ENCODE measurements at regions not wholly inside any gene's neighbourhood (a gene's known extent, or its start where the extent isn't known, plus 50 kb on each side); places are given as distances from the start of the nearest gene placed in this dataset.
A peak's percentile ranks its signal among the peaks of the same experiment; 100 is the strongest.
"Not testable (repeated sequence)": the region's sequence is repeated elsewhere in the genome, so short reads cannot be mapped to it uniquely, and the experiment has no call there.

GRCh38 chr1:243962541-243962940, 88.5 kb upstream of the ZBTB18 start:
- Mint-ChIP-seq H3K4me1 (ENCODE audit: low read depth) (no peaks in the 10 kb centered on the region), H3K36me3 (ENCODE audit: insufficient read depth in 2 of 2) (no peaks in the 10 kb centered on the region), H3K27ac (no peak overlapping the region), H3K9me3 (no peaks in the 10 kb centered on the region), H3K27me3 (ENCODE audit: low read depth) (peaks cover 15% of the 10 kb centered on the region), H3K4me3 (no peak overlapping the region)
- ATAC-seq (replicated peaks in 1 of 2) (no peak), DNase-seq (no peak)

- Mint-ChIP-seq H3K9me3 (no peaks in the 10 kb centered on the region), H3K27ac (no peak overlapping the region)
Measured at GRCh38 chr1:243959998-243960397, 91.1 kb upstream of the ZBTB18 start.

GRCh38 chr1:243957141-243957540, 93.9 kb upstream of the ZBTB18 start:
- peaks cover 15% of the 10 kb centered on the region for H3K27me3 Mint-ChIP-seq (ENCODE audit: low read depth)
- H3K9me3 Mint-ChIP-seq, result no peaks in the 10 kb centered on the region
- no peaks in the 10 kb centered on the region for H3K36me3 Mint-ChIP-seq (ENCODE audit: insufficient read depth in 2 of 2)
- DNase-seq, result no peak
- H3K27ac Mint-ChIP-seq, result no peak overlapping the region
- ATAC-seq (replicated peaks in 1 of 2), result no peak
- H3K4me1 Mint-ChIP-seq (ENCODE audit: low read depth), result no peaks in the 10 kb centered on the region
- no peak overlapping the region for H3K4me3 Mint-ChIP-seq

More at GRCh38 chr1:243959998-243960397, 91.1 kb upstream of the ZBTB18 start:
- Mint-ChIP-seq H3K36me3 (ENCODE audit: insufficient read depth in 2 of 2) (no peaks in the 10 kb centered on the region), H3K4me1 (ENCODE audit: low read depth) (no peaks in the 10 kb centered on the region), H3K4me3 (no peak overlapping the region), H3K27me3 (ENCODE audit: low read depth) (peaks cover 15% of the 10 kb centered on the region)
- no peak for DNase-seq
- no peak for ATAC-seq (replicated peaks in 1 of 2)

DNA sequence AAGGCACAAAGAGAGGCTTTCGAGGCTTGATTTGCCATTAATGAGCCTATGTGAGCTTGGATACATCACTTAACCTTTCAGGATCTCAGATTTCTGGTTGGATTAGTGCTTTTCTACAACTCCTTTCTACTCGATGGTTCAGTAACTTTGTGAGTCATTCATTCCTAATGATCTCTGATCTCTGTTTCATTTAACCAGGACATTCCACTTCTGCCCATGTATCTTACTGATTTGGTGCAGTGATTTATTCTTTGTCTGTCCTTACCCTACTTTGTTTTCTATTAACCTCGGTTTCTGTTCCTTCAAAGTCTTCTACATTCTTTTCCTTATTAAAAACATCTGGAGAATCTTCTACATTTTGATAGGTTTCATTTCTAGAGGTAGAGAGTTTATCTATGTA, 94.6 kb upstream of the ZBTB18 start:
- no peaks in the 10 kb centered on the region for H3K4me1 Mint-ChIP-seq (ENCODE audit: low read depth)
- peaks cover 15% of the 10 kb centered on the region for H3K27me3 Mint-ChIP-seq (ENCODE audit: low read depth)
- DNase-seq, result no peak
- no peak overlapping the region for H3K27ac Mint-ChIP-seq
- no peak for ATAC-seq (replicated peaks in 1 of 2)
- H3K9me3 Mint-ChIP-seq, result no peaks in the 10 kb centered on the region
- no peak overlapping the region for H3K4me3 Mint-ChIP-seq
- H3K36me3 Mint-ChIP-seq (ENCODE audit: insufficient read depth in 2 of 2), result no peaks in the 10 kb centered on the region

DNA sequence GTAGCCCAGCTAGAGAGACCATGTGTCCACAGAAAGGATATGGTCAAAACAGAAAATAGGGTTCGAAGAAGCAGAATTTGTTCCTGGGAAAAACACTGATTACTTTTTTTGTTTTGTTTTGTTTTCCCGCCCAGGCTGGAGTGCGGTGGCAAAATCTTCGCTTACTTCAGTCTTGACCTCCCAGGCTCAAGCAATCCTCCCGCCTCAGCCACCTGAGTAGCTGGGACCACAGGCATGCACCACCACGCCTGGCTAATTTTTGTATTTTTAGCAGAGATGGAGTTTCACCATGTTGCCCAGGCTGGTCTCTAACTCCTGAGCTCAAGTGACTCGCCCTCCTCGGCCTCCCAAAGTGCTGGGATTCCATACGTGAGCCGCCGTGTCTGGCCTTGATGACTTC, 99.9 kb upstream of the ZBTB18 start:
- ATAC-seq (replicated peaks in 1 of 2); H3K9me3 Mint-ChIP-seq; H3K4me1 Mint-ChIP-seq (ENCODE audit: low read depth); DNase-seq; H3K27ac Mint-ChIP-seq; H3K27me3 Mint-ChIP-seq (ENCODE audit: low read depth); H3K4me3 Mint-ChIP-seq; H3K36me3 Mint-ChIP-seq (ENCODE audit: insufficient read depth in 2 of 2): not testable (repeated sequence)

GRCh38 chr1:243950166-243950565, 100.1 kb upstream of the AKT3 start:
- Mint-ChIP-seq H3K4me1 (ENCODE audit: low read depth) (no peaks in the 10 kb centered on the region), H3K9me3 (no peaks in the 10 kb centered on the region), H3K27ac (no peak overlapping the region), H3K4me3 (no peak overlapping the region), H3K36me3 (ENCODE audit: insufficient read depth in 2 of 2) (no peaks in the 10 kb centered on the region), H3K27me3 (ENCODE audit: low read depth) (no peaks in the 10 kb centered on the region)
- ATAC-seq (replicated peaks in 1 of 2) (no peak), DNase-seq (no peak)

DNA sequence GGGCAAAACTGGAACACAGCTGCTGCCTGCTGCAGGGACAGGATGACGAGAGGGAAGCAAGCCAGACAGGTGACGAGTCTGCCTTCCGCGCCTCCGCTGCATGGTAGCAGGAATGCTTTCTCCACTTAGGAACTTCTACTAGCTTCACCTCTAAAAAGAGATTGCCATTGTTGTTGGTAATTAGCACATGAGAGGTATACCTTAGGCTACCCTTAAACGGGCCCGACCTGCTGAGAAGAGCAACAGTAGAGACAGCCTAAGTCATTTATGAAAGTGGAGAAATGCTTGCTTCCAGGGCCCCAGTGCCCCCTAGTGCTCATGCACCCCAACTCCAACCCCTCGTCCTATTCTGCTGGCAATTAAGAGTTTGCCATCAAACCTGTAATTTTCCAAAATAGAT, 96.9 kb upstream of the AKT3 start:
- Mint-ChIP-seq H3K27me3 (ENCODE audit: low read depth) (no peaks in the 10 kb centered on the region), H3K4me1 (ENCODE audit: low read depth) (peaks cover 9% of the 10 kb centered on the region), H3K27ac (no peak overlapping the region), H3K9me3 (no peaks in the 10 kb centered on the region), H3K36me3 (ENCODE audit: insufficient read depth in 2 of 2) (no peaks in the 10 kb centered on the region), H3K4me3 (no peak overlapping the region)
- ATAC-seq (replicated peaks in 1 of 2), result peak; percentile 65 to 75
- DNase-seq, result peak; percentile 34 to 42

- Mint-ChIP-seq H3K9me3 (no peaks in the 10 kb centered on the region), H3K4me3 (no peak overlapping the region), H3K27me3 (ENCODE audit: low read depth) (no peaks in the 10 kb centered on the region), H3K27ac (no peak overlapping the region), H3K4me1 (ENCODE audit: low read depth) (peaks cover 14% of the 10 kb centered on the region), H3K36me3 (ENCODE audit: insufficient read depth in 2 of 2) (no peaks in the 10 kb centered on the region)
- DNase-seq (no peak), ATAC-seq (replicated peaks in 1 of 2) (no peak)
Measured at GRCh38 chr1:243946253-243946652, 96.2 kb upstream of the AKT3 start.

- ATAC-seq (replicated peaks in 1 of 2), result no peak
- Mint-ChIP-seq H3K36me3 (ENCODE audit: insufficient read depth in 2 of 2) (no peaks in the 10 kb centered on the region), H3K27me3 (ENCODE audit: low read depth) (no peaks in the 10 kb centered on the region), H3K4me1 (ENCODE audit: low read depth) (peaks cover 14% of the 10 kb centered on the region), H3K9me3 (no peaks in the 10 kb centered on the region), H3K4me3 (no peak overlapping the region), H3K27ac (no peak overlapping the region)
- DNase-seq, result no peak
Measured at GRCh38 chr1:243945727-243946126, 95.7 kb upstream of the AKT3 start.

- no peaks in the 10 kb centered on the region for H3K36me3 Mint-ChIP-seq (ENCODE audit: insufficient read depth in 2 of 2)
- no peak overlapping the region for H3K4me3 Mint-ChIP-seq
- DNase-seq, result no peak
- no peak overlapping the region for H3K27ac Mint-ChIP-seq
- peaks cover 21% of the 10 kb centered on the region for H3K4me1 Mint-ChIP-seq (ENCODE audit: low read depth)
- peaks cover 0 to 1% of the 10 kb centered on the region in 2 donors for H3K9me3 Mint-ChIP-seq
- no peak for ATAC-seq (replicated peaks in 1 of 2)
- H3K27me3 Mint-ChIP-seq (ENCODE audit: low read depth), result peaks cover 7% of the 10 kb centered on the region
Measured at GRCh38 chr1:243944429-243945160, 94.6 kb upstream of the AKT3 start.

DNA sequence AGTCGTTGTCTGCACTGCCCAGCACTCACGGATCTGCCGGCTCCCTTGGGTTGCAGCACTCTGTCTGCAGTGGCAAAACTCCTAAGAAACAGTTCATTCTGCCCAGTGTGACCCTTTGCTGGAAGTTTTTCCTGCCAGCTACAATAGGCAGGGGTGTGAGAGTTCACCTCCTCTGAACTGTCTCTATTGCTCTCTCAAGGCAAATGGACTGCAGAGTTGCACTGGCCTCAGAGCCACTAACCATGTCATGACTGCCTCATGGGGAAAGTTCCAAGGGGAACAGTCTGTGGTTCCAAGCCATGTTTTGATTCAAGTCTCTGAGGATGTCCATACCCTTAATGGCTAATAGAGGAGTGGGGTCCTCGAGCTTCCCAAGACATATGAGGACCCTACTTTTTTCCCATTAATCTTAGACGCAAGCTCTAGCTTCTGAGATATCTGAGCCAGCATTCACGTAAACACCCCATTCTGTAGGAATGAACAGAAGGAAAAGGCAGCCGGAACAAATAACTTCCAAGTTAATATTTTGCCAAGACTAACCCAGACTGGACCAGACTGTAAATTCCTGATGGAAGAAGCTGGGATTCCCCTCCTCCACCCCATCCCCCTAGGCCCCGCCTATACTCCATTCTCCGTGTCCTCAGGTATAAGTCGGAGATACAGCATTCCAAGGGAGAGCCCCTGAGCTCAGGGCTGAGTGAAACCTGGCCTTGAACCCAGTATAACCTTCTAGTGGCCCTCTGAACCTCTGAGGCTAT, 93.8 kb upstream of the AKT3 start:
- ATAC-seq (replicated peaks in 1 of 2) (no peak), DNase-seq (no peak)
- H3K27ac Mint-ChIP-seq, result no peak overlapping the region
- H3K36me3 Mint-ChIP-seq (ENCODE audit: insufficient read depth in 2 of 2), result no peaks in the 10 kb centered on the region
- H3K4me3 Mint-ChIP-seq, result no peak overlapping the region
- peaks cover 0 to 4% of the 10 kb centered on the region in 2 donors for H3K9me3 Mint-ChIP-seq
- H3K27me3 Mint-ChIP-seq (ENCODE audit: low read depth), result peaks cover 14% of the 10 kb centered on the region
- H3K4me1 Mint-ChIP-seq (ENCODE audit: low read depth), result peaks cover 29% of the 10 kb centered on the region

- ATAC-seq (replicated peaks in 1 of 2) (no peak), DNase-seq (no peak)
- no peak overlapping the region for H3K4me3 Mint-ChIP-seq
- peaks cover 14% of the 10 kb centered on the region for H3K27me3 Mint-ChIP-seq (ENCODE audit: low read depth)
- H3K36me3 Mint-ChIP-seq (ENCODE audit: insufficient read depth in 2 of 2), result no peaks in the 10 kb centered on the region
- peaks cover 41% of the 10 kb centered on the region for H3K4me1 Mint-ChIP-seq (ENCODE audit: low read depth)
- H3K9me3 Mint-ChIP-seq, result peaks cover 0 to 4% of the 10 kb centered on the region in 2 donors
- no peak overlapping the region for H3K27ac Mint-ChIP-seq
Measured at GRCh38 chr1:243942196-243943150, 92.4 kb upstream of the AKT3 start.

GRCh38 chr1:243940451-243940850, 90.4 kb upstream of the AKT3 start:
- H3K9me3 Mint-ChIP-seq, result peaks cover 0 to 4% of the 10 kb centered on the region in 2 donors
- peaks cover 41% of the 10 kb centered on the region for H3K4me1 Mint-ChIP-seq (ENCODE audit: low read depth)
- ATAC-seq (replicated peaks in 1 of 2), result no peak
- no peaks in the 10 kb centered on the region for H3K36me3 Mint-ChIP-seq (ENCODE audit: insufficient read depth in 2 of 2)
- no peak for DNase-seq
- peaks cover 17% of the 10 kb centered on the region for H3K27me3 Mint-ChIP-seq (ENCODE audit: low read depth)
- no peak overlapping the region for H3K4me3 Mint-ChIP-seq
- no peak overlapping the region for H3K27ac Mint-ChIP-seq
